T-helper 22 cell (primary cell): ENCODE measurements at regions not wholly inside any gene's neighbourhood (a gene's known extent, or its start where the extent isn't known, plus 50 kb on each side); places are given as distances from the start of the nearest gene placed in this dataset.
"Not testable (repeated sequence)": the region's sequence is repeated elsewhere in the genome, so short reads cannot be mapped to it uniquely, and the experiment has no call there.

Experiments used
- DNase-seq: peaks from one replicate; pipeline ENCODE4 v3.0.0-alpha.2; 2020; ENCODE audit warnings: low read depth

GRCh38 chr2:198296665-198297308 is 492.4 kb downstream of the PLCL1 start:
- DNase-seq = peak; percentile 5

- no peak for DNase-seq
These were observed 488.9 kb downstream of the PLCL1 start for GRCh38 chr2:198293281-198293680.

GRCh38 chr2:198289811-198290210 is 485.4 kb downstream of the PLCL1 start:
- no peak for DNase-seq

GRCh38 chr2:198287706-198288105 is 483.3 kb downstream of the PLCL1 start:
- no peak for DNase-seq

- DNase-seq = no peak
These were observed 480.8 kb downstream of the PLCL1 start for GRCh38 chr2:198285216-198285615.

- DNase-seq = no peak
These were observed 478.8 kb downstream of the PLCL1 start for GRCh38 chr2:198283146-198283545.

- DNase-seq = no peak
These were observed 477.7 kb downstream of the PLCL1 start for GRCh38 chr2:198282061-198282460.

GRCh38 chr2:198280145-198280544 is 475.8 kb downstream of the PLCL1 start:
- no peak for DNase-seq

GRCh38 chr2:198279026-198279425 is 474.6 kb downstream of the PLCL1 start:
- DNase-seq = no peak

GRCh38 chr2:198277181-198277580 is 472.8 kb downstream of the PLCL1 start:
- DNase-seq = no peak

GRCh38 chr2:198273660-198274059 is 469.3 kb downstream of the PLCL1 start:
- no peak for DNase-seq

GRCh38 chr2:198270157-198270556 is 465.8 kb downstream of the PLCL1 start:
- DNase-seq = not testable (repeated sequence)

GRCh38 chr2:198268519-198268918 is 464.1 kb downstream of the PLCL1 start:
- DNase-seq = no peak

GRCh38 chr2:198259496-198259895 is 455.1 kb downstream of the PLCL1 start:
- no peak for DNase-seq

GRCh38 chr2:198254536-198255090 is 450.2 kb downstream of the PLCL1 start:
- DNase-seq = no peak

GRCh38 chr2:198253995-198254394 is 449.6 kb downstream of the PLCL1 start:
- no peak for DNase-seq

- no peak for DNase-seq
These were observed 448.1 kb downstream of the PLCL1 start for GRCh38 chr2:198252472-198252871.

- DNase-seq = no peak
These were observed 437.7 kb downstream of the PLCL1 start for GRCh38 chr2:198242093-198242492.

GRCh38 chr2:198238429-198238828 is 434.0 kb downstream of the PLCL1 start:
- DNase-seq = no peak

- DNase-seq = no peak
These were observed 431.9 kb downstream of the PLCL1 start for GRCh38 chr2:198236338-198236737.

GRCh38 chr2:198232281-198232680 is 427.9 kb downstream of the PLCL1 start:
- DNase-seq = no peak

- no peak for DNase-seq
These were observed 427.2 kb downstream of the PLCL1 start for GRCh38 chr2:198231562-198231961.

- DNase-seq = no peak
These were observed 416.6 kb downstream of the PLCL1 start for GRCh38 chr2:198220763-198221610.
